Coronary artery (tissue), 2 donors: ENCODE measurements at regions not wholly inside any gene's neighbourhood (a gene's known extent, or its start where the extent isn't known, plus 50 kb on each side); places are given as distances from the start of the nearest gene placed in this dataset.

Experiments
- DNase-seq: peaks from one replicate; pipeline ENCODE4 v3.0.0-alpha.2; 2017; ENCODE audit warnings: low spot score
- H3K27ac ChIP-seq, 2 donors: fragments of 200-600 bp; sonication (generic); one replicate each; pipeline ENCODE4 v1.5.1; 2016 to 2019
- H3K4me3 ChIP-seq: fragments of 200-600 bp; sonication (generic); 2 replicates; pipeline ENCODE4 v1.5.1; 2016; ENCODE audit warnings: mild to moderate bottlenecking, moderate library complexity
- CTCF ChIP-seq: fragments of 200-600 bp; sonication (generic); IDR thresholded peaks from one replicate; pipeline ENCODE4 v1.5.1; 2019; ENCODE audit warnings: antibody characterized with exemption

DNA sequence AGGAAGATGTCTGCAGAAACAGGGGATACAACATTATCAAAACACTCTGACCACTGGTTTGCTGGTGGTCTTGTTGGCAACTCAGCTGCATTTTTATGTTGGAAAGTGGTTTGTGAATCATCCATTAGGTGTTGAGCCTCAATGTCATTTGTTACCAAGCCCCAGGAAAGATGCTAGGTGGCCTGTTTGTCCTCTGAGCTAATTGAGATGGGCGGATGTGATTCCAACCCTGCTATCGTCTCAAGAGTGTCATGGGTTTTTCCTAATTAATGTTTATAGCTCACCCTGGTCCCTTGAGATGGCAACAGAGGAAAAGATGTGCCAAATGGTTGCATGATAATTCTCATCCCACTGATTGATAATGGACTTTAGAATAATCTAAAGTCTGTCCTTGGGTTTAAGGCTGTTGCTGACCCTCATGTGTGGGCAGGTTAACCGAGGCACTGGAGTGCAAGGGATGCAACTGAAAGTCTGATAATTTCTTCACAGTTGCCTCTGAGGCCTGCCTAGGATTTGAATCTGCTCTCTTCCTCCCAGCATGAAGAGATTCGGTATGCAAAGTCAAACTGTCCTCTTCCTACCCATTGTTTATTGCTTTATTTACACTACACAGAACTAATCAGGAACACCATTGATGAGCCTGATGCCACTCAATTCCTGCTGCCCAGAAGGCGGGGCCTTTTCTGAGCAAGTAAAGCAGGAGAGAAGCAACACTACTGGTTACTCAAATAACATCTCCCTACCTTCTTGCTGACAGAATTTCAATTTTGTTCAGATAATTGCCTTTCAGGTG, 166.2 kb upstream of the TBC1D5 start:
- no peak overlapping the region for H3K4me3 ChIP-seq

DNA sequence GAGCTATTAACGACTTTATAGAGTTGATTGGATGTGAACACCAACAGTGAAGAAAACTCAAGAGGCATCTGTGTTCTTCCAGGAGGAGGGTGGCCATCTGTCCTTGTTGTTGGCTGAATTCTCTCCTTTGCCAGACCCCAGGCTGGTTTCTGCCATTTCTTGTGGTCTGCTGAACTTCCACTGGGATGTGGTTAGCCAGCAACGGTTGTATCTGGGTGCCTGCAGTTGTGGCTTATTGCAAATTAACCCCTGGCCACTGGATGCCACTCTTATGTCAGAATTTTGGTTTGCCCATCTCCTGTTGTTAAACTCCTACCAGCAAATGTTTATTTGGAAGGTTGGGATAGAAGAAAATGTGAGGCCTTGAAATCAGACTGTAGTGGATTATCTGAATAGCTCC, 163.6 kb upstream of the TBC1D5 start:
- Histone ChIP-seq H3K4me3 (no peak overlapping the region), H3K27ac (no peak overlapping the region)
- no peak for DNase-seq
- TF ChIP-seq CTCF = no peak

More for the DNA sequence above, 166.2 kb upstream of the TBC1D5 start:
- DNase-seq = no peak
- TF ChIP-seq CTCF = no peak
- no peak overlapping the region for H3K27ac ChIP-seq

DNA sequence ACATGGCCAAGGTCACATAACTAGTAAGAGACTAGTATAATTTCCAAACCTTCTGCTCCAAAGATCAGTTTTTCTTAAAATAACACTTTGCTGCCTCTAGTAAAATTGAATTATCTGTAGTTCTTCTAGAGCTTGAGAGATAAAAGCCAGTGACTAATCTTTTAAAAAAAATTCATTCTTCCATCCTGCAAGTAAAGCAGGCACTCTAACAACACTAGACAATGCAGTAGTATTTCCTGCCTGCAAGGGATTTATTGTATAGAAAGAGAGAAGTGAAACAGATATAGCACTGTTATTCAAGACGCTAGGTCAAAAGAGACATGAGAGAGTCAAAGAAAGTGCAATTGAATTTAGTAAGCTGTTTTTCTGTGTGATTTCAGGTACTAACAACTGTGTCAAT, 159.5 kb upstream of the TBC1D5 start:
- no peak for DNase-seq
- Histone ChIP-seq H3K4me3 (no peak overlapping the region), H3K27ac (no peak overlapping the region)
- no peak for TF ChIP-seq CTCF

- TF ChIP-seq CTCF = no peak
- no peak for DNase-seq
- H3K27ac ChIP-seq = no peak overlapping the region
- no peak overlapping the region for H3K4me3 ChIP-seq
These were observed 152.1 kb upstream of the TBC1D5 start for GRCh38 chr3:17894434-17895060.

DNA sequence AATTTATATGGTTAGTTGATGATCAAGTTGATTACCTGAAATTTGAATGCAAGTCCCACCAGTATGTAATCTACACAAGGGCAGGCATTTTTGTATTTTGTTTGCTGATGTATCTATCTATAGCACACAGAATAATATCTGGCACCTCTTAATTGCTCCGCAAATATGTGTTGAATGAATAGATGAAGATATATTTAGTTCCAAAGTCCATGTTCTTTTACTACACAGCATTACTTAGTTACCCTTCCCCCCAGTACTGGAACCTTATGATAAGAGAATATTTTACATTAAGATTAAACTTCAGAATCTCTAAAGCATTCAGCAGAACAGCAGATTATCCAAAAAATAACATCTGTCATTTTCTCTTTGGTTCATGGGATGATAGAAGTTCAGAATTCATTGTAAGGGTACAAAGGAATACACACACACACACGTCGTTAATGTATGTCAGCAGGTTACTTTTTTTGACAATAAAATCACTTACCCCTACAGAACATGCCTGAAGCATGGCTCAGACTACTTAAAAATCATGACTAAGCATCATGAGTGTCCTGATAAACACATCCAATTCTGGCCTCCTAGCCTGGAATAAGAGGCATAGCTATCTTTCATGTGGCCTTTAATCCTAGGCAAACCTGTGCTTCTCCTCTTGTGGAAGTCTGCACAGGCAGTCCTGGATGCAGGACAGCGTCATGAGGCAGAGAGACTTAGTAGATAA, 148.9 kb upstream of the TBC1D5 start:
- no peak for TF ChIP-seq CTCF
- DNase-seq = no peak
- Histone ChIP-seq H3K27ac (no peak overlapping the region), H3K4me3 (no peak overlapping the region)

DNA sequence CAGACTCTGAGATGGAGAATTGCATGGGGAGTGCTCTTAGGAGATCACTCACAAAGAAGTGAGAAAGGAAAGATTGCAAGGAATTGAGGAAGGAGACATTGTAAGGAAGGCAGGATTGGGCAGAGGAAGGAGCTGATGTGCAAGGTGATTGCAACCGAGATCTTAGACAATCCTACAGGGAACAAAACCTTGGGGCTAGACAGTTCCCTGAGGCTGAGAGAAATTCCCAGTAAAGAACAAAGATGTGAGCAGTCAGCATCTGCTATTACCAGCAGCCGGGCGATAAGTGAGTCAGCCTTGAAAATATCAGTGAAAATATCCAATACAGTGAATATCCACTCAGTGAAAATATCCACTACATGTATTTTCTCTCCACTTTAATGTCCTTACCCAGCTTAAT, 143.6 kb upstream of the TBC1D5 start:
- no peak for DNase-seq
- Histone ChIP-seq H3K4me3 (no peak overlapping the region), H3K27ac (no peak overlapping the region)
- no peak for TF ChIP-seq CTCF
